ENCODE measurements at regions not wholly inside any gene's neighbourhood (a gene's known extent, or its start where the extent isn't known, plus 50 kb on each side); places are given as distances from the start of the nearest gene placed in this dataset.
"Not testable (repeated sequence)": the region's sequence is repeated elsewhere in the genome, so short reads cannot be mapped to it uniquely, and the experiment has no call there.

GRCh38 chr3:75611724-75612460, 52.2 kb upstream of the FRG2C start:
- DNase-seq: not testable (repeated sequence)

Data from activated CD4-positive, alpha-beta T cell treated with anti-CD3 and anti-CD28 coated beads, Interleukin-10, Interleukin-2, amounts not matched to agents 100 ng/mL and 50 ng/mL, durations not matched to agents 16 hours and 8 hours (primary cell).